AG10803 (cell line): ENCODE measurements at regions not wholly inside any gene's neighbourhood (a gene's known extent, or its start where the extent isn't known, plus 50 kb on each side); places are given as distances from the start of the nearest gene placed in this dataset.

Experiments
- DNase-seq: peaks from one replicate; pipeline ENCODE4 v3.0.0; 2010; ENCODE audit warnings: low read depth
- H3K4me3 ChIP-seq: 2 replicates; pipeline ENCODE4 v1.5.1; 2011; ENCODE audit warnings: mild to moderate bottlenecking, low read length, control low read depth
- TF ChIP-seq, protein P1 (sequence below): conservative IDR thresholded peaks from 2 replicates; pipeline ENCODE4 v1.5.1; 2011; ENCODE audit warnings: mild to moderate bottlenecking, low read length, control low read depth, inconsistent platforms

DNA sequence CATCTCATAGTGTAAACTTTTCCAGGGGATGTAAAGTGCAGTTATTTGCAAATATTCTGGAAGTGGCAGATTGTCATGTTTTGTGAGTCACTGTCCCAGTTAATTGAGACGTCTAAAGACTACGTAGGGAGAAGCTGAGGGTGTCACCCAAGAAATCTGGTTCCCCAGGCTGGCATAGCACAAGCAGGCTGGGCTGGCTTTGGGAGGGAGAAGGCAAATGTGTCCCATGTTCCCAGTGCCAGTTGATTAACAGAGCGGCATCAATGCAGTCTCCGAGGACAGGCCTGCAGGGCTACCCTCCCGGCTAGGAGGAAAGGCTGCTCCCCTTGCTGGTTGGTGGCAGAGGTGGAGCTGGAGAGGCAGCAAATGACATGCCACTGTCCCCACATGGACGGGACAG, 388.3 kb upstream of the MKI67 start:
- TF ChIP-seq, protein P1, sequence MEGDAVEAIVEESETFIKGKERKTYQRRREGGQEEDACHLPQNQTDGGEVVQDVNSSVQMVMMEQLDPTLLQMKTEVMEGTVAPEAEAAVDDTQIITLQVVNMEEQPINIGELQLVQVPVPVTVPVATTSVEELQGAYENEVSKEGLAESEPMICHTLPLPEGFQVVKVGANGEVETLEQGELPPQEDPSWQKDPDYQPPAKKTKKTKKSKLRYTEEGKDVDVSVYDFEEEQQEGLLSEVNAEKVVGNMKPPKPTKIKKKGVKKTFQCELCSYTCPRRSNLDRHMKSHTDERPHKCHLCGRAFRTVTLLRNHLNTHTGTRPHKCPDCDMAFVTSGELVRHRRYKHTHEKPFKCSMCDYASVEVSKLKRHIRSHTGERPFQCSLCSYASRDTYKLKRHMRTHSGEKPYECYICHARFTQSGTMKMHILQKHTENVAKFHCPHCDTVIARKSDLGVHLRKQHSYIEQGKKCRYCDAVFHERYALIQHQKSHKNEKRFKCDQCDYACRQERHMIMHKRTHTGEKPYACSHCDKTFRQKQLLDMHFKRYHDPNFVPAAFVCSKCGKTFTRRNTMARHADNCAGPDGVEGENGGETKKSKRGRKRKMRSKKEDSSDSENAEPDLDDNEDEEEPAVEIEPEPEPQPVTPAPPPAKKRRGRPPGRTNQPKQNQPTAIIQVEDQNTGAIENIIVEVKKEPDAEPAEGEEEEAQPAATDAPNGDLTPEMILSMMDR: no peak
- no peak overlapping the region for H3K4me3 ChIP-seq
- DNase-seq: no peak

DNA sequence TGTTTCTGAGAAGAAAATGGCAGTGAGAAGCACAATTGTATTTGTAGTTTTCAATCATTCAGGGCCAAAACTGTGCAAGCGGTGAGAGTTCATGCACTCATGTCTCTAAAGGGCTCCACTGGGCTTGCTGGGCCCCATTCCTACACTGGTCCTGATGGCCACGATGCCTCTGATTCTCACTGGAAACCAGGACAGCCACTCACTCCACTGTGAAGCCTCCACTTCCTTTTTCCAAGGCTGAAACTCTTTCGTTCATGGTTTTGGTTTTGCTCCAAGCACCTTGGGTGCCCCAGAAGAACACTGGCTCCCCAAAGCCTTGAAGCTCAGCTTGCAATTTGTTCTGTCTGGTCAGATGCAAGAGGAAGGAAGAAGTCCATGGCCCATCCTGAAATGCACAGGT, 390.0 kb upstream of the MKI67 start:
- no peak for DNase-seq
- TF ChIP-seq, protein P1: no peak
- no peak overlapping the region for H3K4me3 ChIP-seq

DNA sequence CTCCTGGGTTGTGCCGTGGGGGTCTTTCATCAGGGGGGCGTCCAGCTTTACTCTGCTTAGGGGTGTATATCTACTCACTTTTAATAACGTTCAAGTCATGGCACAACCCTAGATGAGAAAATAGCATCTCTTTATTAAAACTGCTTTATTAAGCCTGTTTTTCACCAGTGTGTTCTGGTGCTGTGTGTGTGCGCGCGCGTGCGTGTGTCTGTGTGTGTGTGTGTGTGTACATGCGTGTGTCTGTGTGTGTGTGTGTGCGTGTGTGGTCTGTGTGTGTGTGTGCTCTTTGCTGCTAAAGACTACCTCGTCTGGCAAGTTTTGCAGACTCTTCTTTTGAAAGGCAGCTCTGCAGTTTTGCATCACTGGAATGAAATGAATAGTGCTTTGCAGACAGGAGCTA, 390.9 kb upstream of the MKI67 start:
- TF ChIP-seq, protein P1: no peak

DNA sequence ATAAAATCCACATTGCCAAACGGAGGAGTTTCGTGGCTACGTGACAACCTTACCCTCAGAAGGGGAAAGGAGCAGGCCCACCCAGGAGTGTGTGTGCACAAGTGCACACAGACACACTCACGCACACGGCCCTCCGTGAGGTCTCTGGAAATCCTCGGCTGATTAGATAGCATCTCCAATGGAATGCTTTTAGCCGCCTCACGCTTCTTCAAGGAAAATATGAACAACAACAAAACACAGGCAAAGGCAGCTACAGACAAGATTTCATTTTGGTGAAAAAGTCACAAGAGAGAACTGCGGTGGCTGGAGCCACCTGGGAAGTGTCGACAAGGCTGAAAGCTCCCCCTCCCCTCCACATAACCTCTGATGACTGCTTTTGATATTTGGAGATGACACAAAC, 391.8 kb upstream of the MKI67 start:
- DNase-seq: no peak
- TF ChIP-seq, protein P1: no peak

More for the DNA sequence above, 390.9 kb upstream of the MKI67 start:
- no peak overlapping the region for H3K4me3 ChIP-seq
- no peak for DNase-seq

GRCh38 chr10:128519581-128519980, 393.4 kb upstream of the MKI67 start:
- no peak for DNase-seq
- H3K4me3 ChIP-seq: no peak overlapping the region
- TF ChIP-seq, protein P1: no peak

More for the DNA sequence above, 391.8 kb upstream of the MKI67 start:
- H3K4me3 ChIP-seq: no peak overlapping the region

GRCh38 chr10:128520211-128520815, 394.1 kb upstream of the MKI67 start:
- TF ChIP-seq, protein P1: no peak
- H3K4me3 ChIP-seq: no peak overlapping the region

DNA sequence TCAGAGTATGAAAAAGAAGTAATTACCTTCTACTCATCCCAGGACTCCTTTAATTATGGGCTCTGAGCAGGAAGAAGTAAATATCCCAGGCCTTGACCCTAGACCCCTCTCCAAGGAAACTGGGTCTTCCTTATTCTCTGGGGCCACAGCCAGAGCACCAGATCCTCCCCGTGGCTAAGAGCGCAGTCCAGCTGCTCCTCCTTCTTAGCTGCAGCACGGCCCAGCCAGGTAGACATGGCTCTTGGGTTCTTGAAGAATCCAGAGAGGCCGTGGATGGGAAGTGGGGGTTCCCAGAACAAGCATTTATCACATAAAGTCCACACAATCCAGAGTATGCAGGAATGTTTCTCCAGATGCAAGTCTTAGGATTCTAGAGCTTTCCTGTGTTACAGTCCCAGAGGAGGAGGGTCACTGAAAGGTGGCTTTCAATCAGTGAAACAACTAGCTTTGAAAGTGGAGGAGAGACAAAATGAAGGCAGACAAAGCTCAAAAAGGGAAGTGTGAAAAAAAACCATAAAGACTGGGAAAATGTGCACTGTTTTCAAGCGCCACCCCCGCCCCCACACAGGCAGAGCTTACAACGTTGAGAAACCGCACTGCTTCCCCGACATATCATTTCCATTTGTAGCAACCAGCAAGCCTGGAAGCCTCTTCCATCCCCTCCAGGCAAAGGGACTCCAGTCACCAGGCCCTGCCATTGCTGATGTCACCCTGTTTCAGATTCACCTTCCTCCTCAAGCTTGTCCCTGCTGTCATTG, 396.5 kb upstream of the MKI67 start:
- TF ChIP-seq, protein P1: no peak
- DNase-seq: no peak
- H3K4me3 ChIP-seq: no peak overlapping the region

More at GRCh38 chr10:128520211-128520815, 394.1 kb upstream of the MKI67 start:
- DNase-seq: no peak
